HepG2 (cell line): ENCODE measurements at regions not wholly inside any gene's neighbourhood (a gene's known extent, or its start where the extent isn't known, plus 50 kb on each side); places are given as distances from the start of the nearest gene placed in this dataset.

Experiments used
- ATAC-seq: fragments of 200-7000 bp; cut with Tn5 transposase; 3 replicates; pipeline ENCODE4 v1.9.1; 2020; ENCODE audit warnings: mild to moderate bottlenecking, moderate library complexity
- BruUV-seq: library from RNA; stranded (reverse); fragments of 400-500 nt; replicated peaks from 2 replicates; lab custom pipeline; 2021; lab: Mats Ljungman, UMichigan
- CTCF ChIA-PET: fragments of 300-600 bp; formaldehyde crosslinking; extraction: SDS; loops from one replicate; lab custom pipeline; 2021; ENCODE audit warnings: low total read pairs, inconsistent platforms, low intra/inter-chr PET ratio; lab: Yijun Ruan, JAX
- POLR2A ChIA-PET: fragments of 350-600 bp; sonication (Branson Sonifier 250); formaldehyde crosslinking; loops from one replicate; lab custom pipeline; 2020; ENCODE audit warnings: antibody characterized with exemption, inconsistent platforms; lab: Yijun Ruan, JAX
- DNase-seq: peaks from one replicate; pipeline ENCODE4 v3.0.0-alpha.2; 2015; ENCODE audit warnings: low spot score
- FAIRE-seq: peaks from 3 replicates; lab custom pipeline; 2011; peaks lifted over from hg19 to GRCh38; lab: Jason Lieb, UNC
- H2AFZ ChIP-seq: one replicate; pipeline ENCODE4 v1.6.1; 2011; ENCODE audit warnings: low read length, inconsistent platforms
- H3K27ac ChIP-seq: fragments of 300-600 bp; 3 replicates; pipeline ENCODE4 v1.8.0; 2011; ENCODE audit warnings: mixed run types, mild to moderate bottlenecking, mixed read lengths, low read length, inconsistent platforms; ENCODE audit not compliant: insufficient read depth; ENCODE audit errors: extremely low read length
- H3K27me3 ChIP-seq, 2 experiments: fragments of 200-600 bp in 1 of 2; 2 replicates in 1 of 2; 3 replicates in 1 of 2; pipeline versions ENCODE4 v1.6.0 to v1.8.0; 2011; ENCODE audit warnings: low read length in 2 of 2, mild to moderate bottlenecking in 2 of 2, moderate library complexity in 2 of 2, inconsistent platforms in 1 of 2; ENCODE audit not compliant: insufficient read depth in 2 of 2, control insufficient read depth in 1 of 2
- H3K36me3 ChIP-seq, 2 experiments: fragments of 200-600 bp in 1 of 2; replicated peaks in 1 of 2; 2 replicates in 1 of 2; 3 replicates in 1 of 2; pipeline versions ENCODE4 v1.5.1 to v1.8.0; 2011; ENCODE audit warnings: low read length in 2 of 2, inconsistent platforms in 1 of 2; ENCODE audit not compliant: insufficient read depth in 2 of 2, control insufficient read depth in 1 of 2
- H3K4me1 ChIP-seq: 2 replicates; pipeline ENCODE4 v1.5.1; 2012; ENCODE audit warnings: low read length, inconsistent platforms; ENCODE audit not compliant: insufficient read depth
- H3K4me2 ChIP-seq: 2 replicates; pipeline ENCODE4 v1.6.0; 2011; ENCODE audit warnings: low read depth, low read length, inconsistent platforms
- H3K4me3 ChIP-seq, 3 experiments: fragments of 200-600 bp in 1 of 3; sonication (generic), shearing (Covaris generic) in 1 of 3; replicated peaks in 1 of 3; 2 replicates each; pipeline ENCODE4 v1.5.1; 2011 to 2016; ENCODE audit warnings: low read length in 3 of 3, inconsistent platforms in 2 of 3, low read depth in 2 of 3, mild to moderate bottlenecking in 2 of 3, control low read depth in 1 of 3, mixed read lengths in 1 of 3; ENCODE audit not compliant: insufficient read depth in 1 of 3
- H3K79me2 ChIP-seq: one replicate; pipeline ENCODE4 v1.6.1; 2011; ENCODE audit warnings: low read length, inconsistent platforms; ENCODE audit not compliant: insufficient read depth
- H3K9ac ChIP-seq: 2 replicates; pipeline ENCODE4 v1.6.0; 2011; ENCODE audit warnings: mild to moderate bottlenecking, low read depth, low read length, inconsistent platforms; ENCODE audit not compliant: insufficient read depth
- H3K9me3 ChIP-seq: 2 replicates; pipeline ENCODE4 v1.5.1; 2012; ENCODE audit warnings: mild to moderate bottlenecking, low read length
- H4K20me1 ChIP-seq: 2 replicates; pipeline ENCODE4 v1.6.0; 2011; ENCODE audit warnings: inconsistent platforms, mild to moderate bottlenecking, low read length, moderate library complexity; ENCODE audit not compliant: insufficient read depth
- ATF2 ChIP-seq: sonication (generic); formaldehyde crosslinking; IDR thresholded peaks from 2 replicates; pipeline ENCODE4 v1.4.0; 2020; ENCODE audit warnings: missing genetic modification reagents
- KLF16 ChIP-seq, 2 experiments: sonication (generic) in 1 of 2; formaldehyde crosslinking in 1 of 2; IDR thresholded peaks; 2 replicates each; pipeline versions ENCODE4 v1.6.1 to v1.8.0; 2016 to 2023; ENCODE audit warnings: missing genetic modification reagents in 2 of 2, missing compliant biosample characterization in 1 of 2
- SMARCE1 ChIP-seq: fragments of 450-650 bp; IDR thresholded peaks from 2 replicates; pipeline ENCODE4 v1.6.1; 2017; ENCODE audit warnings: borderline replicate concordance
- ZNF205 ChIP-seq: IDR thresholded peaks from 2 replicates; pipeline ENCODE4 v1.6.1; 2018; ENCODE audit warnings: missing biosample characterization, missing genetic modification reagents
- ZNF589 ChIP-seq: sonication (generic); formaldehyde crosslinking; conservative IDR thresholded peaks from 2 replicates; pipeline ENCODE4 v1.8.0; 2022; ENCODE audit warnings: mild to moderate bottlenecking, moderate library complexity, missing genetic modification reagents
- WGBS: methylation state at CpG from one replicate; pipeline ENCODE4 v1.1.6; 2017; ENCODE audit warnings: low lambda C conversion rate; 5-methylcytosine and 5-hydroxymethylcytosine counted together
- in situ Hi-C: cut with HindIII; loops from 2 replicates; pipeline ENCODE4 v1.10.0; 2017; ENCODE audit warnings: low pct_unique_long_range_greater_than_20kb; ENCODE audit not compliant: extremely low pct_ligation_motif_present
- intact Hi-C: fragments of 100-400 bp; cut with micrococcal nuclease; formaldehyde crosslinking; loops from one replicate; pipeline ENCODE4 v1.10.0; 2022; ENCODE audit not compliant: unreplicated experiment

- intact Hi-C loops = no loop called here
- Histone ChIP-seq H3K4me3 (no peak overlapping the region), H2AFZ (no peak overlapping the region), H3K4me2 (no peak overlapping the region), H3K36me3 (no peaks in the 10 kb centered on the region), H3K4me1 (no peaks in the 10 kb centered on the region), H4K20me1 (no peaks in the 10 kb centered on the region), H3K27ac (no peak overlapping the region), H3K27me3 (no peaks in the 10 kb centered on the region), H3K9me3 (no peaks in the 10 kb centered on the region), H3K9ac (no peak overlapping the region), H3K79me2 (no peaks in the 10 kb centered on the region)
- WGBS = 3% methylated on average over 5 of the region's 5 CpGs
- POLR2A ChIA-PET = no interaction called here
- FAIRE-seq (no peak), DNase-seq (no peak), ATAC-seq (no peak)
- CTCF ChIA-PET = no interaction called here
- in situ Hi-C loops = no loop called here
- TF ChIP-seq ZNF589 (CRISPR knock-in tag) (no peak), ATF2 (CRISPR knock-in tag) (no peak), KLF16 (CRISPR knock-in tag; IDR thresholded peaks at IDR 0.05) (no peak), SMARCE1 (no peak), ZNF205 (CRISPR knock-in tag) (no peak)
- no TSS peak for BruUV-seq
Measured at GRCh38 chr3:55166576-55167555, 239.0 kb upstream of the LRTM1 start.
